Common myeloid progenitor, CD34-positive (primary cell): ENCODE measurements at regions not wholly inside any gene's neighbourhood (a gene's known extent, or its start where the extent isn't known, plus 50 kb on each side); places are given as distances from the start of the nearest gene placed in this dataset.

Source experiments
- CTCF ChIA-PET: fragments of 350-600 bp; sonication (Branson Sonifier 250); formaldehyde crosslinking; loops from one replicate; lab custom pipeline; 2021; ENCODE audit warnings: antibody characterized with exemption; lab: Charles Lee
- POLR2A ChIA-PET: fragments of 350-600 bp; sonication (Branson Sonifier 250); formaldehyde crosslinking; loops from one replicate; lab custom pipeline; 2021; ENCODE audit warnings: antibody characterized with exemption; lab: Charles Lee
- DNase-seq, 3 donors: peaks; one replicate each; pipeline versions ENCODE4 v3.0.0 to v3.0.0-alpha.2; 2013
- H3K27ac ChIP-seq, 2 experiments: 1 replicate in 1 of 2; 2 replicates in 1 of 2; pipeline ENCODE4 v1.7.0; 2013; ENCODE audit warnings: inconsistent platforms in 2 of 2, low read length in 2 of 2, mild to moderate bottlenecking in 2 of 2, low read depth in 1 of 2, moderate library complexity in 1 of 2; ENCODE audit not compliant: severe bottlenecking in 2 of 2, insufficient read depth in 1 of 2, poor library complexity in 1 of 2
- H3K27me3 ChIP-seq, 5 experiments: replicated peaks in 2 of 5; 1 replicate in 3 of 5; 2 replicates in 2 of 5; pipeline versions ENCODE4 v1.6.1 to v1.7.0; 2013; ENCODE audit warnings: low read length in 4 of 5, mild to moderate bottlenecking in 2 of 5, moderate library complexity in 2 of 5, inconsistent platforms in 1 of 5; ENCODE audit not compliant: insufficient read depth in 5 of 5, control insufficient read depth in 4 of 5
- H3K36me3 ChIP-seq, 4 experiments: 1 replicate in 2 of 4; 2 replicates in 2 of 4; pipeline versions ENCODE4 v1.6.1 to v1.7.0; 2013; ENCODE audit warnings: low read length in 3 of 4, control low read depth in 1 of 4, mild to moderate bottlenecking in 1 of 4; ENCODE audit not compliant: control insufficient read depth in 4 of 4, insufficient read depth in 4 of 4
- H3K4me1 ChIP-seq, 4 experiments: 1 replicate in 3 of 4; 2 replicates in 1 of 4; pipeline versions ENCODE4 v1.6.1 to v1.7.1; 2013; ENCODE audit warnings: low read length in 3 of 4, mild to moderate bottlenecking in 3 of 4, control low read depth in 1 of 4, inconsistent platforms in 1 of 4, moderate library complexity in 1 of 4; ENCODE audit not compliant: control insufficient read depth in 4 of 4, insufficient read depth in 4 of 4; ENCODE audit errors: control extremely low read depth in 1 of 4
- H3K4me3 ChIP-seq, 7 experiments: 1 replicate in 4 of 7; 2 replicates in 3 of 7; pipeline versions ENCODE4 v1.5.1 to v1.7.0; 2013; ENCODE audit warnings: mild to moderate bottlenecking in 7 of 7, low read length in 6 of 7, moderate library complexity in 6 of 7, inconsistent platforms in 2 of 7, low read depth in 2 of 7, control low read depth in 1 of 7; ENCODE audit not compliant: insufficient read depth in 4 of 7, control insufficient read depth in 1 of 7; ENCODE audit errors: extremely low read depth in 1 of 7
- H3K9me3 ChIP-seq, 5 experiments: 1 replicate in 4 of 5; 2 replicates in 1 of 5; pipeline versions ENCODE4 v1.6.1 to v1.7.1; 2013; ENCODE audit warnings: low read length in 4 of 5, mild to moderate bottlenecking in 2 of 5, inconsistent platforms in 1 of 5, low read depth in 1 of 5, moderate library complexity in 1 of 5; ENCODE audit not compliant: control insufficient read depth in 4 of 5, insufficient read depth in 2 of 5; ENCODE audit errors: control extremely low read depth in 1 of 5
- WGBS: methylation state at CpG from one replicate; pipeline ENCODE4 v1.1.5; 2013; ENCODE audit not compliant: insufficient coverage; 5-methylcytosine and 5-hydroxymethylcytosine counted together

DNA sequence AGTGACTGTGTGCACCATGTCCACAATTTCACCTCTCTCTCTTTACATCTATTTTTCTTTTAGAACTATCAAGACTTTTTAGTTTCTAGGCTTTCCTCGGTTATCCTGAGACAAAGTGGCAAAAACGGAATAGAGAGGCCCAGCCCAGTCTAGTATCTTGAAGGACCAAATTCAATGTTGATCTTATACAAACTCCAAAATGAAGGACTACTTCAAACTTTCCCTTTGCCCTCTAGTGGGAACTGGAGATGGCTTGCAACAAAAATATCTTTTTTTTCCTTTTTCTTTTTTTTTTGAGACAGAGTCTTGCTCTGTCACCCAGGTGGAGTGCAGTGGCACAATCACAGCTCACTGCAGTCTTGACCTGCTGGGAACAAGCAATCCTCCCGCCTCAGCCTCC, 338.5 kb upstream of the UMPS start:
- peaks cover 4 to 28% (median 13%) of the 10 kb centered on the region in 5 experiments for H3K27me3 ChIP-seq
- H3K9me3 ChIP-seq = no peaks in the 10 kb centered on the region
- H3K4me1 ChIP-seq = no peaks in the 10 kb centered on the region
- POLR2A ChIA-PET = no interaction called here
- no peak overlapping the region for H3K4me3 ChIP-seq
- no peaks in the 10 kb centered on the region for H3K36me3 ChIP-seq
- DNase-seq = no peak
- WGBS = 94% methylated on average over 2 of the region's 3 CpGs
- CTCF ChIA-PET = no interaction called here
- no peak overlapping the region for H3K27ac ChIP-seq

DNA sequence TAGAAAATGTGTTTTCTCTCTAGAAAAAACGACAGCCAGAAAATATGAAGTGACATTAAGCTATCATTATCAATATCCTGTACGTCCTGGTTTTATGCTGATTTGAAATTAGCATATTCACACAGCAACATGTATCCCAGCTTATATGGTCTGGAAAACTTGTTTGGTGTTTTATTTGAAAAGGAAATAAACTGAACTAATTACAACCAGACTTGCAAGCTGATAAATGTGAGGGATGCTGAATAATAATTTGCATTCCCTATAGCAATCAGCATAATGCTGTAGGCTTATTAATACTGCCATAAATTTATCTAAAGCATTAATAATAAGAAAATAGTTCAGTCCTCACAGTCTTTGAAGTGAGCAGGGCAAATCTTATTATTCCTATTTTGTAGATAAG, 336.9 kb upstream of the UMPS start:
- ChIA-PET CTCF (no interaction called here), POLR2A (no interaction called here)
- Histone ChIP-seq H3K36me3 (no peaks in the 10 kb centered on the region), H3K27me3 (peaks cover 0 to 22% (median 11%) of the 10 kb centered on the region in 5 experiments), H3K4me1 (no peaks in the 10 kb centered on the region), H3K9me3 (no peaks in the 10 kb centered on the region), H3K27ac (no peak overlapping the region), H3K4me3 (no peak overlapping the region)
- no peak for DNase-seq
- WGBS = no CpG with 5 or more reads among the region's 2 CpGs

DNA sequence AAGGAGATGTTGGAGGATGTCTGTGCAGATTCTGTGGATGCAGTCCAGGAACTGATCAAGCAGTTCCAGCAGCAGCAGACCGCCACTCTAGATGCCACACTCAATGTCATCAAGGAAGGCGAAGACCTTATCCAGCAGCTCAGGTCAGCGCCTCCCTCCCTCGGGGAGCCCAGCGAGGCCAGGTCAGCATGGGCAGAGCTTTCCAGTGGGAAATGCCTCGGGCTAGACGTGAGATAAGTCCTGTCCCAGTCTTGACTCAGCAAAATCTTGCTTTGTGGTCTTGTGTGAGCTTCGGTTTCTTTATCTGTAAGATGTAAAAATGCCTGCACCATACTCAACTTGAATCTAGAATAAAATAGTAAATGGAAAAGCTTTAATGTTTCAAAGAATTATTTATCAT, 335.1 kb upstream of the UMPS start:
- H3K9me3 ChIP-seq = no peaks in the 10 kb centered on the region
- POLR2A ChIA-PET = no interaction called here
- no peaks in the 10 kb centered on the region for H3K4me1 ChIP-seq
- H3K27me3 ChIP-seq = peaks cover 0 to 13% (median 10%) of the 10 kb centered on the region in 5 experiments
- WGBS = 56% methylated on average over 5 of the region's 8 CpGs
- no peak overlapping the region for H3K27ac ChIP-seq
- no peak overlapping the region for H3K4me3 ChIP-seq
- peak in 1 of 3 donors; percentile 4 for DNase-seq
- H3K36me3 ChIP-seq = no peaks in the 10 kb centered on the region
- CTCF ChIA-PET = no interaction called here

DNA sequence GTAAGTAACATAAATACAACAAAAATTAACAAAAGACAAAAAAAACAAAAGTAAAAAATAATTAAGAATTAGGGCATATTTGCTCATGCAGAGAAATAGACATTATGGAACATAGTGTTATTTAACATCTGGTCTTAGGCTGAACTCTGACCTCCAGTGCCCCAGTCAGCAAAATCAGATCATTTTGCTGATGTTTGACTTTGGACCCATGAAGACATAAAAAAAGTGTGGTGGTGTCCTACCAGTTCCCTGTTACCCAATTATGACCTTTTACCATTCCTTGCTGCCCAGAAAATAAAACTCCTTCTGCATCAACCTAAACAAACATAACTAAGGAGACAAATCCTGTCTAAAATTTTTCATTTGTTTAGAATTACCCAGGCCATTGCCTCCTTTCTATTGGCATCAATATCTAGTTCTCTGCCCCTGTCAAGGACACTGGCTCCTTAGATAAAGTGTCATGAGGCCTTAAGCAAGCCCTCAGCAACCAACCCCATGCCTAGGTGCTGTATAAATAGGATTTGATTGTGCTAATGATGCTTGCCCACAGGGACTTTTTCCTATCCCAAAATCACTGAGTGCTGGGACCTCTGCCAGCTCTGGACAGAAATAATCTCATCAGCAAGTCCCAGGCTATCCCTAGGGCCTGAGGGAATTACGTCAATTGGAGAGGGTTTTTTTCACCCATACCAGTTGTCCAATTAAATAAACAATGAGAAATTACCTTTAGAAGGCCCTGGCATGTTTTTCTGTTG, 334.5 kb upstream of the UMPS start:
- WGBS = no CpG with 5 or more reads among the region's 1 CpG
- no peak for DNase-seq
- H3K27ac ChIP-seq = no peak overlapping the region
- H3K36me3 ChIP-seq = no peaks in the 10 kb centered on the region
- ChIA-PET POLR2A (no interaction called here), CTCF (no interaction called here)
- no peaks in the 10 kb centered on the region for H3K4me1 ChIP-seq
- peaks cover 0 to 8% (median 5%) of the 10 kb centered on the region in 5 experiments for H3K27me3 ChIP-seq
- H3K9me3 ChIP-seq = no peaks in the 10 kb centered on the region
- H3K4me3 ChIP-seq = no peak overlapping the region

DNA sequence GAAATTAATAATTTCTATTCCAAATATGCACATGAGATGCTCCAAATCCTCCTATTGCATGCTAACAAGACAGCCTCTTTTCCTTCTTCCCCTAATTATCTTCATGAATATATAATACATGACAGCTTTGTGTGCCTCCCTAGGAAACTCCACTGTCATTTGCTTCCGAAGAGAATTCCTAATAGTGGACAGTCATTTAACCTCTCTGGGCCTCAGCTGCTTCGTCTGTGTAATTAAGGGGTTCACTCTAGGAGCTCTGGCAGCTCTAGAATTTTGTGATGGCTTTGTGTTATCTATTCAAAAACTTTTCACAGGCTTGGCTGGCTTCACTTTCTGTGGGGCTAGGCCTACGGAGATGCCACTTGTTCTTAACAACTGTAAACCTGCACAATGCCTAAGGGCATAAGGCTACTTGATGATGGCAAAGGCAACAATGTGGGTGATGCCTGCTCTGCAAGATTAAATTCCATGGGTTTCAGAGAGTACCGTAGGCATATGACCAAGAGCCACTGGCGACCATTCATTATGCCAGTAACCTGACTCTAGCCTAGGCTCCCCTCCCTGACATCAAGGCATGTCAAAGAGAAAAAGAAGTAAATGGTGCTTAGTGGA, 333.8 kb upstream of the UMPS start:
- POLR2A ChIA-PET = no interaction called here
- WGBS = 100% methylated on average over 3 of the region's 5 CpGs
- DNase-seq = no peak
- H3K4me1 ChIP-seq = no peaks in the 10 kb centered on the region
- CTCF ChIA-PET = no interaction called here
- no peak overlapping the region for H3K27ac ChIP-seq
- H3K36me3 ChIP-seq = no peaks in the 10 kb centered on the region
- H3K4me3 ChIP-seq = no peak overlapping the region
- no peaks in the 10 kb centered on the region for H3K9me3 ChIP-seq
- peaks cover 0 to 6% (median under 1%) of the 10 kb centered on the region in 5 experiments for H3K27me3 ChIP-seq

DNA sequence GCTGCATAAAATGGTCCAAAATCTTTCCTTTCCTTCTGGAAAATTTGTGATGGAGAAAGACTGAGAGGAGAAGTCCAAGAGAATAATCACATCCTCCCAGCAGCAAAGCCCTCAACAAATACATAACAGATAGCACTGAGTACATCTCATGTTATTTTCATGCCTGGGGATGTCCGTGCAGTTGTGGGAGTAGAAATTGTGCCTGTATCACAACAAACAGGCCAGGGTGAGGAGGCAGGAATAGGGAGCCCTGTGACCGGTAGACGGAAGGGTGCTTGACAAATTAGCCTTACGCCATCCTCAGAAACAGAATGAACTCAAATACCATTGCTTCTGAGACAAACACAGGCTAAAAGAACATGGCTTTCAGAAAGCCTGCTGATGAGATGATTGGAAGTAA, 333.2 kb upstream of the UMPS start:
- H3K4me1 ChIP-seq = no peaks in the 10 kb centered on the region
- H3K4me3 ChIP-seq = no peak overlapping the region
- DNase-seq = no peak
- CTCF ChIA-PET = no interaction called here
- H3K27ac ChIP-seq = no peak overlapping the region
- no peaks in the 10 kb centered on the region for H3K9me3 ChIP-seq
- no peaks in the 10 kb centered on the region for H3K36me3 ChIP-seq
- POLR2A ChIA-PET = no interaction called here
- WGBS = 100% methylated on average over 1 of the region's 4 CpGs
- H3K27me3 ChIP-seq = peaks cover 0 to 6% (median 0%) of the 10 kb centered on the region in 5 experiments

DNA sequence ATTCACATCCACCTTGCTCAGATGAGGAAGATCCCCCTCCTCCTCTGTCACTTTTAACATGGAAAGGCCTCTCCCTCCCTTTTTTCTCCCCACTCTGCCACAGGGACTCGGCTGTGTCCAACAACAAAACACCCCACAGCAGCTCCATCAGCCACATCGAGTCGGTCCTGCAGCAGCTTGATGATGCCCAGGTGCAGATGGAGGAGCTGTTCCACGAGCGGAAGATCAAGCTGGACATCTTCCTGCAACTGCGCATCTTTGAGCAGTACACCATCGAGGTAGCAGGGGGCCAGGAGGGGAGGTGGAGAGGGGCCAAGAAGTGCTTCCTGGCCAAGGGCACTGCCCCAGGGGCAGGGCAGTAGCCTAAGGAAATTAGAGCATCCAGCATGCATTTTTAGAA, 331.7 kb upstream of the UMPS start:
- Histone ChIP-seq H3K4me3 (no peak overlapping the region), H3K9me3 (no peaks in the 10 kb centered on the region), H3K36me3 (no peaks in the 10 kb centered on the region), H3K27ac (no peak overlapping the region), H3K27me3 (peaks cover 0 to 6% (median 0%) of the 10 kb centered on the region in 5 experiments), H3K4me1 (no peaks in the 10 kb centered on the region)
- ChIA-PET POLR2A (no interaction called here), CTCF (no interaction called here)
- DNase-seq = no peak
- WGBS = 97% methylated on average over 5 of the region's 7 CpGs
